Hepatic stellate cell (primary cell): ENCODE measurements at regions not wholly inside any gene's neighbourhood (a gene's known extent, or its start where the extent isn't known, plus 50 kb on each side); places are given as distances from the start of the nearest gene placed in this dataset.

Experiments
- DNase-seq: peaks from one replicate; pipeline ENCODE4 v3.0.0; 2011; ENCODE audit warnings: low spot score

DNA sequence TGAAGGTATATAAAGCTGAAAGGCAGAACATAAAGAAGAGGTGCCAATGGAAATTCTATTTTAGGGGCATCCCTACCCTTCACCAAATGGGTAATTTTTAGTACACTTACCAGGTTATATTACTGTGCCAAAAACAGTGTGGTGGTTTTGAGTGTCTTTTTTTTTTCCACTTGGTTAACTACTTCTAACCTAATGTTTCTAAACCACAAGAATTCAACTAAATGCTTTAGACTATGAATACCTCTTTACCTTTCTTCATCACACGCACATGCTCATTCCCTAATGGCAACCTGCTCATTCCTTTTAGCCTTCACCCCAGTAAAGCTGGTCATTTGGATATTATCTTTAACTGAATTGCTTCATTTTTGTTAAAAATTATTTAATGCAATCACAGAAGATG lies 215.6 kb downstream of the PIK3R1 start:
- no peak for DNase-seq

- no peak for DNase-seq
Observed at GRCh38 chr5:68431601-68432337, 216.2 kb downstream of the PIK3R1 start.

DNA sequence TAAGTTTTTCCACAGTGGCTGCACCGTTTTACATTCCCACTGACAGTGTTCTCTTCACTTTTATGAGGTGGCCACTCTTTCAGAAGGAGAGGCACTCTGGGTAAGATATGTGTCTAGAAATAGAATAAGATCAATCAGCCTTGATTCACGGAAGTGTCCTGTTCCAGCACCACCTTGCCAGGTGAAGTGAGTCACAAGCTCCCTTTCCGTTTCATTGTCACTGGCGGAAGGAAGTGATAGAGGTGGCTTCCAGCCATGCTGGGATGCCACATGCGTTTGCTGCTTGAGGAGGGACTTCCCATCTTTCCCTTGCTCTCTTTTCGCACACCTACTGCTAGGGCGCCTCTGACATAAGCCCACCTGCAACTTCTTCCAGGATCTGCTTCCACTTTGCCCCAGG lies 217.1 kb downstream of the PIK3R1 start:
- no peak for DNase-seq

GRCh38 chr5:68433526-68433922 lies 218.0 kb downstream of the PIK3R1 start:
- no peak for DNase-seq

GRCh38 chr5:68433923-68434879 lies 218.6 kb downstream of the PIK3R1 start:
- peak; percentile 87 for DNase-seq

DNA sequence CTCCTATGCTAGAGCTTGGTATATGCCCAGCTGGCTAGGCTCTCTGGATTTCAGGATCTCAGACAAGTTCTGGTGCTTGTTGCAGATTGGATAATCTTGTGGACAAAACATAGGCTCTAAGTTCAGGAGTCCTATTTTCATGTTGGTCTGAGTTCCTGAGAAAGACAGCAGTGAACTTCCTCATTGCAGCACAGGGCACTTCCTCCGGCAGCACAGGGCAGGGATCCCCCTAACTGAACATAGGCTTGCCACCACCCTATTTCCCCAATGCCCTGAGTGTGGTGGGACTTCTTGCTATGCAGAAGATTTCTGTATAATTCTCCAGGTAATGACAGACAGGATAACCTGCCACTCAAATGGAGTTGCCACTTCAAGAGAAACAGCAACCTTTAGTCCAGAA lies 220.1 kb downstream of the PIK3R1 start:
- no peak for DNase-seq

- DNase-seq: peak; percentile 11
Observed at GRCh38 chr5:68436686-68437520, 221.3 kb downstream of the PIK3R1 start.

DNA sequence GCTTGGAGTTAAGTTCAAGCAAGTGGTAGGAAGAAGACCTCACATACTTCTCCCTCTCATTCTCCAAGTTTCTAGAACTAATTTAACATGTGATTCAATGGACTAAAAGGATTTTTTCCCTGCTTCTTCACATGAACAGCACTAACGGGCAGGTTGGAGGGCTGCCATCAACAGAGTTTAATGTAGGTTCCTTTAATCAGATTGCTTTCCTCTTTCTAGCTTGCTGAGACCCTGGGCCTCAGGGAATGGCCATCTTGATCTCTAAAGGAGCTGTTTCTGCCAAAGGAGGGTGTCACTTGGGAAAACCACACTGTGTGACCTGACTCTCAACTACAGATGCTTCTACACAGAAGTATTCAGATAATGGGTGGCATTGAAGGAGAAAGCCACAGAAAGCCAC lies 223.3 kb downstream of the PIK3R1 start:
- DNase-seq: no peak

GRCh38 chr5:68440245-68440644 lies 224.7 kb downstream of the PIK3R1 start:
- DNase-seq: no peak

DNA sequence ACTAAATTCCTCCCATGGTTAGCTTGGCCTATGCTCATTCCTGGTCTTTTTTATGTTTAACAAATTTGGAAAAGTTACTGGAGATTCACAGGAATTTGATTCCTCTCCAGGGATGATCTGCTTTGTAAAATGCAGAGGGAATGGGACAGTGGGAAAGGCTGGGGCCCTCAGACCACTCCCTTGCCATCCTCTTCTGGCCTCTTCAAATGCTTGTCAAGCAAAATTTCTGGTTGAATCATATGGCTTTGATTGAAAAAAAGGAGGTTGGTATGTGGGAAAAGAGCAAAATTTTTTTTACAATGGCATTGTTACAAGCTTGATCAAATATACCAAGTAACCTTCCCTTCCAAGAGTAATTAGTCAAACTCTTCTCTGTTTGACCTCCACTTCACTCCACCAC lies 225.1 kb downstream of the PIK3R1 start:
- DNase-seq: no peak

DNA sequence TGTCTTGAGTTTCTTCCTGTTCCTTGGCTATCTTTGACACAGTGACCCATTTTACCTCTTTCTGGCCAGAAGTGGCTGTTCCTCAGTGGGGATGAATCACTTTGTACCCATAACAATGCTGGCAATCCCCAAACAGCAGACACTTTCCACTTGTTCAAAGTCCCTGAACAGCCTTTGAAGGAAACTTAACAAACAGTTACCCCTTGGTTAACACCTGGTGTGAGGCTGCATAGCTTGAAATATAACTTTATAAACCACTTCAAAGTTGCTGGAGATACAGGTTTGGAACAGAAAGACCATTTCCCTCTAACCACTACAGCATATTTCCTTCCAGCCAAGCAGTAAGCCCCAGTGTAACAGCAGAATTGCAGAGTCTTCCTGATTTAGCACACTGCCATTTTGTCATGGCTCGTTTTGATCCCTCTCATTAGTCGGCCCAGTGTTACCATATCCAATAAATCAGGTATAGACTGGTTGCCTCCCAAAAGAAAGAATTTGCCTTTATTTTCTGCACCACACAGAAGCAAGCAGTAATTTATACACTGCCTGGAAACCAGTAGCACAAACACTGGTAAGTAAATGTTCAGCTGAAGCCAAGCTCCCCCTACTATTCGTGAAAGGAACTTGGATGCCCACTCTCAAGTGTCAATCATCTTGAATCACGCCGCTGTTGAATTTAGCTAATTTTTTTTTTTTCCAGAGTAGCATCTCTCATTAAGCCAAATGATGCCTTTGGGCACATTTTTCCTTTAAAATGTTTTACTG lies 225.9 kb downstream of the PIK3R1 start:
- no peak for DNase-seq

- no peak for DNase-seq
Observed at GRCh38 chr5:68443091-68443490, 227.5 kb downstream of the PIK3R1 start.

DNA sequence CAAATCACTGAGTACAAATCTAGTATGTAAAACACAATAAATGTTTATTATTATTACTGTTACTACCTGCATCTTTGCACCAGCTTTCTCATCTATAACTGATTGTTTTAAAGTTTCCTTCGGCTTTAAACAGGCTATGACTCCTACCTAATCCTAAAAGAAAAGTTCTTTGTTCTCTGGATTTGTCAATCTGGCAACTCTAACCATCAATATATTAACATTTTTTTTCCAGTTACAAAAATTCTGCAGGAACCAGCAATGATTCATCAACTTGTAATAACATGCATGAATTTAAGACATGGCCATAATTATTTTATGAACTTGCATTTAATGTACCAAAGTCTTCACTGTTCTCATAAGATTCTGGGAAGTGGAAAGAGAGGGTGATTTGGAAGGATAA lies 228.5 kb downstream of the PIK3R1 start:
- DNase-seq: no peak

DNA sequence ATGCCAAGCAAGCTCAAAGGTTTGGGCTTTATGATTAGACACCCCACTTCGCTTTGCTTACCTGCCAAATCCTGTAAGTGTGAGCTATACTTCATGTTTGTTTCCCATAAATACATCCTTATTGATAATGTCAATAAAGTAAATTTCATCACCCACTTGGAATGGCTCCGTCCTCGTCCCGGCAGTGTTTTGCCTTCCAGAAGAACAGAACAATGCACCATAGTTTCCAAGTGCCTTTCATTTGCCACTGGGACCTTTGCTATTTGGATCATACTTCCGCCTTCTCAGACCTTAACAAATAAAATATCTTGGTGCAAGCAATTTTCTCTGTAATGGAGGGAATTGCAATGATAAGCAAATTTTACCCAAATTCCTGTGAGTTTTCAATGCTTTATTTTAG lies 229.3 kb downstream of the PIK3R1 start:
- DNase-seq: no peak

- no peak for DNase-seq
Observed at GRCh38 chr5:68445257-68446069, 229.9 kb downstream of the PIK3R1 start.

DNA sequence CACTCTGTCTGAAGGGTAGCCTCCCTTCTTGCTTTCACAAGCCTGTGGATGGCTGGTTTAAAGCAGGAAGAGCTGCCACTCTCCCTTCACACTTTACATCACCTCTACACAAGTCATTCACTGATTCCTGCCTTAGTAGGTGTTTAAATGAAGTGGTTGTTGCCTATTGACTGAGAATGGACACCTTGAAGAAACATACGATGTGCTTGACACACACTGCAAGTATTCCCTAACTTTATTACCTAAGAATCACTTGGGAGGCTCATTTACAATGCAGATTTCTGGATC lies 230.5 kb downstream of the PIK3R1 start:
- DNase-seq: no peak

- no peak for DNase-seq
Observed at GRCh38 chr5:68446487-68446894, 230.9 kb downstream of the PIK3R1 start.

GRCh38 chr5:68447136-68447929 lies 231.8 kb downstream of the PIK3R1 start:
- no peak for DNase-seq

GRCh38 chr5:68449380-68449779 lies 233.8 kb downstream of the PIK3R1 start:
- DNase-seq: no peak

- DNase-seq: peak; percentile 39
Observed at GRCh38 chr5:68450245-68450852, 234.8 kb downstream of the PIK3R1 start.
